NCI-H2196 (cell line): ENCODE measurements at regions not wholly inside any gene's neighbourhood (a gene's known extent, or its start where the extent isn't known, plus 50 kb on each side); places are given as distances from the start of the nearest gene placed in this dataset.
"Not testable (repeated sequence)": the region's sequence is repeated elsewhere in the genome, so short reads cannot be mapped to it uniquely, and the experiment has no call there.

ENCODE experiments used
- DNase-seq: peaks from one replicate; lab custom pipeline; 2025; ENCODE audit not compliant: unreplicated experiment; lab: John Stamatoyannopoulos, UW

DNA sequence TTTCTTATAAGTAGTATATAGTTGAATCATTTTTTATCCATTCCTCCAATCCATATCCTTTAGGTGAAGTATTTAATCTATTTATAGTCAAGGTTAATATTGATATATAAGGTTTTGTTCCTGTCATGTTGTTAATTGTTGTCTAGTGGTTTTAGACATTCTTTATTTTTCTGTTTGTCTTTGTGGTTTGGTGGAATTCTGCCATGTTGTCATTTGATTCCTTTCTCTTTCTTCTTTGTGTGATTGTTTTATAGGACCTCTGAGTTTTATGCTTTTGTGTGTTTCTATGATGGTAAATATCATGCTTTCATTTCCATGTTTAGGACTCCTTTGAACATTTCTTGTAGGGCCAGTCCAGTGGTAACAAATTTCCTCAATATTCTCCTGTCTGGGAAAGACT is 450.3 kb upstream of the BTBD3 start:
- no peak for DNase-seq

- no peak for DNase-seq
These were observed 448.8 kb upstream of the BTBD3 start for GRCh38 chr20:11468880-11469279.

GRCh38 chr20:11469795-11470435 is 447.8 kb upstream of the BTBD3 start:
- no peak for DNase-seq

DNA sequence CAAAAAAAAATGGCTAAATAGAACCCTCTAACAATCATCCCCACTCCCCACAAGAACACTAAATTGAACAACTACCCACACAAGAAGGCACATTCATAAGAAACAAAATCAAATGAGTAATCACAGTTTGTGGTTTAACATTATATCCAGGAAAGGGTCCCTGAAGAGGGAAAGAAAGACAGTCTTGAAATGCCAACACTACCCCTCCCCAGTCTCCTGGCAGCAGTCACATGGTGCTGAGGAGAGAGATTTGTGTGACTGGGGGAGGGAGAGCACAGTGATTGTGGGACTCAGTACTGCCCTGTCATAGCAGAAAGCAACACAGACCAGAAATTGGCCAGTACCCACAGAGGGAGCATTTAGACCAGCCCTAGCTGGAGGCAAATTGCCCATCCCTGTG is 443.7 kb upstream of the BTBD3 start:
- no peak for DNase-seq

DNA sequence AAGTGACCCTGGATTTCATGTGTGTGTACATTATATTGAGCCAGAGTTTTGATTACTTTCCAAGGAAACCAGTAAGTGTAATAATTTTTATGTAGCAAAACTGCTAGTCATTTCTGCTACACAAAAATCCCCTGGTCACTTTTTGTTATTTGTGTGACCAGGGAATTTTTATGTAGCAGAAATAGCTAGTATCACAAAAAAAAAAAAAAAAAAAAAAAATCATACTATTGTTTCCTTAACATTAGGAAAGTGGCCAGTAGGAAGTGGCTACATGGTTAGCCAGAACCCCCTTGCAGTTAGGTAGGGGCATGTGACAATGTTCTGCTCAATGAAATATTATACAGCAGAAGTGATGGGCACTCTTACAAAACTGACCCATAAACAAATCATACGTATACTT is 434.0 kb upstream of the BTBD3 start:
- DNase-seq, result no peak

DNA sequence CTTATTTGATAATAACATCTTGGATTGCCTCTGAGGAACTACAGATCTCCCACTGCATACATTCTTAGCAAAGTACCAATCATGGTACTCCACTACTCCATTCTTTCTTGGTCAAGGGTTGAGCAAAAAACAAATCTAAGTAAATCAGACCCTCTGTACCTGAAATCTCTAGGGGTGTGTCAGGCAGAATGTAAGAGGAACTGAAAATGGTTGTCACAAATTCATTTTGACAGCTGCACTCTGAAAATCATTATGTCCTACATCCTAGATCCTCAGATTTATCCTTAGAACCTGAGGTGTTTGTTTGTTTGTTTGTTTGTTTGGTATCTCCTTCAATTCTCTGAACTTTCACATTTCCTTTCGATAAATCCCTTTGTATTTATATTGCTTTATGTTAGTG is 433.2 kb upstream of the BTBD3 start:
- DNase-seq, result no peak

GRCh38 chr20:11492386-11492785 is 425.3 kb upstream of the BTBD3 start:
- no peak for DNase-seq

DNA sequence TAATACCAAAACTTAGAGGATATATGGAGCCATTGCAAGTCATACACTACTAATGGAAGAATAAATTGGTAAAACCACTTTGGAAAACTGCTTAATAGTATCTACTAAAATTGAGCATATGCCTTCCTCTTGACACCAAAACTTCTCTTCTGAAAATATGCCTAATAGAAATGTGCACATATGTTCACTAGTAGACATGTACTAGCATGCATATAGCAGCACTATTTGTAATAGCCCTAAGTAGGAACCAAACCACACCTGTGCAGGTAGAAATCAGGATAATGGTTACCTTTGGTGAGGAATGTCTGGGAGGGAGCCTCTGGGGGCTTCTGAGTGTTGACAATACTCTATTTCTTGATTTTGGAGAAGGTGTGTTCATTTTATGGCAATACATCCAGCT is 424.8 kb upstream of the BTBD3 start:
- no peak for DNase-seq

- no peak for DNase-seq
These were observed 421.3 kb upstream of the BTBD3 start for GRCh38 chr20:11496380-11496779.

- no peak for DNase-seq
These were observed 420.1 kb upstream of the BTBD3 start for GRCh38 chr20:11497545-11497944.

DNA sequence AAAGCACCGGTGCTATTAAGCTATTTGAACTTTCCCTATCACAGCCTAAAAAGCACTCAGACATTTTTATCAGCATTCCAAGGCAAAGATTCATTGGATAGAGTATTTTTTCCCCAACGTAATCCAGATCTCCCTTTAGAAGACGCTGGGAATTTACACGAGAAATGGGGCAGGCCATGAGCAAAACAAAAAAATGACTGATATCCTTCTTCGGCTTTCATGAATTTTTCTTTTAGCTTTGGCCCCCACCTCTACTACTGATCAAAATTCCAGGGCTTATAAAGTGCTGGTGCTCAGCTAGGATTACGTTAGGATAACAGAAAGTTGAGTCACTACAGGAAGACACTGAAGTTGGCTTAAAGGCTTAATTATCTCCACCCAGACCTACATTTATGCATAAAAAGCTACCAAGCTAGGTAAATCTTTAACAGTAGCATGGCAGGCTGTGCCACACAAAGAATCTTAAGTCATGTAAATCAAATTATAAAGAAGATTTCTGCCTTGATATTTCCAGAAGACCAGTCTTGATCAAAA is 418.5 kb upstream of the BTBD3 start:
- no peak for DNase-seq

- no peak for DNase-seq
These were observed 415.6 kb upstream of the BTBD3 start for GRCh38 chr20:11502061-11502460.

GRCh38 chr20:11502671-11503070 is 415.0 kb upstream of the BTBD3 start:
- no peak for DNase-seq

DNA sequence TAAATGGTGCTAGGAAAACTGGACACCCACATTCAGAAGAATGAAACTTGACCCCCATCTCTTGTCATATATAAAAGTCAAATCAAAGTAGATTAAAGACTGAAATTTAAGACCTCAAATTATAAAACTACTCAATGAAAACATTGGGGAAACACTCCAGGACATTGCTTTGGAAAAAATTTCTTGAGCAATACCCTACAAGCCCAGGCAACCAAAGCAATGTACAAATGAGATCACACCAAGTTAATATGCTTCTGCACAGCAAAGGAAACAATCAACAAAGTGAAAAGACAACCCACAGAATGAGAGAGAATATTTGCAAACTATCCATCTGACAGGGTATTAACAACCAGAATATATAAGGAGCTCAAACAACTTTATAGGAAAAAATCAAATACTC is 407.9 kb upstream of the BTBD3 start:
- DNase-seq, result no peak

- no peak for DNase-seq
These were observed 405.9 kb upstream of the BTBD3 start for GRCh38 chr20:11511821-11512220.

DNA sequence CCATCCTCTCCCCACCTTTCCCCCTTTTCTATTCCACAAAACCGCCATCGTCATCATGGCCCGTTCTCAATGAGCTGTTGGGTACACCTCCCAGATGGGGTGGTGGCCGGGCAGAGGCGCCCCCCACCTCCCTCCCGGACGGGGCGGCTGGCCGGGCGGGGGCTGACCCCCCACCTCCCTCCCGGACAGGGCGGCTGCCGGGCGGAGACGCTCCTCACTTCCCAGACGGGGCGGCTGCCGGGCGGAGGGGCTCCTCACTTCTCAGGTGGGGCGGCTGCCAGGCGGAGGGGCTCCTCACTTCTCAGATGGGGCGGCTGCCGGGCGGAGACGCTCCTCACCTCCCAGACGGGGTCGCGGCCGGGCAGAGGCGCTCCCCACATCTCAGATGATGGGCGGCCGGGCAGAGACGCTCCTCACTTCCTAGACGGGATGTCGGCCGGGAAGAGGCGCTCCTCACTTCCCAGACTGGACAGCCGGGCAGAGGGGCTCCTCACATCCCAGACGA is 404.4 kb upstream of the BTBD3 start:
- DNase-seq, result not testable (repeated sequence)

GRCh38 chr20:11516448-11516847 is 401.2 kb upstream of the BTBD3 start:
- DNase-seq, result no peak

GRCh38 chr20:11520596-11520995 is 397.1 kb upstream of the BTBD3 start:
- no peak for DNase-seq

DNA sequence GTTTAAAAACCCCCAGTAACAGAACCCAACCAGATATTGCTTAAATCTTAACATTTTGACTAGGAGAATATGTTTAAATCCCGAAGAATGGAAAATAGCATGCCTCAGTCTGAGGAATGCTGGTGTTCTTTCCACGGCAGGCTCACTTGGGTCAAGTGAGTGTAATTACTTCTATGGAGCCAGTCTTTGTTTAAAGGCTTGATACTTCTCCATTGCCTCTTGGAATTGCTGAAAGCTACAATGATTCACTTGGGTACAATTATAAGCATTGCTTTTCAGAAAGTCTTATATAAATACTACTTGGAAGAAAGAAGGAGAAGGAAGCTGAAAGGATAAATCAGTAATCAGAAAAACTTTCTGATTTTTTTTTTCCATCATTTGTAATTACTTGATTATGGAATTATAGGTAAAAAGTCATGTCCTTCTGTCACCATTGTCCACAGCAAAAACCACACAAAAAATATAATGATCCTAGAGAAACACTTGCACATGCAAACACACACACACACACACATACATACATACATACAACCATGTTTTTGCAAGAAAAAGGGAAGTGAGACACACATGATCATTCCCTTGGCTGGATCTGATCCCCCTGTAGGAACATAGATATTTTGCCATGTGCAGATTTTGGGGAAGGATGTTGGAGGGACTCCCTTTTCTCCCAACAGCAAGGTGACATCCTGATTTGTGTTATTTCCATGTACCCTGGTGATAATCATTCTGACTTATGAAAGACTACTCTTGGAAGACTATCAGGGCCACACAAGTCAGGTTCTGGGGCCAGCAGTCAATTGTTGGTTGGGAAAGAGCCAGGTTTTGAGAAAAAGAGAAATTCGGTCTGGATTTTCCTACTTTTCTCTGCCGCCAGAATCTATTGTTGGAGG is 396.0 kb upstream of the BTBD3 start:
- no peak for DNase-seq

GRCh38 chr20:11522366-11522741 is 395.3 kb upstream of the BTBD3 start:
- no peak for DNase-seq

- no peak for DNase-seq
These were observed 388.6 kb upstream of the BTBD3 start for GRCh38 chr20:11529047-11529446.

- no peak for DNase-seq
These were observed 380.7 kb upstream of the BTBD3 start for GRCh38 chr20:11537032-11537431.
